BLaER1 treated with 17β-estradiol and CSF1 and Interleukin-3, amounts not matched to agents 10 nM and 100 nM (cell line): ENCODE measurements at regions not wholly inside any gene's neighbourhood (a gene's known extent, or its start where the extent isn't known, plus 50 kb on each side); places are given as distances from the start of the nearest gene placed in this dataset.
"Not testable (repeated sequence)": the region's sequence is repeated elsewhere in the genome, so short reads cannot be mapped to it uniquely, and the experiment has no call there.

ENCODE experiments used
- H3K27ac ChIP-seq, 11 experiments: shearing (Covaris generic); formaldehyde crosslinking; 2 replicates each; pipeline ENCODE4 v1.8.1; 2022
- H3K27me3 ChIP-seq, 11 experiments: shearing (Covaris generic); formaldehyde crosslinking; 2 replicates each; pipeline ENCODE4 v1.8.1; 2022
- H3K36me3 ChIP-seq, 11 experiments: shearing (Covaris generic); formaldehyde crosslinking; 2 replicates each; pipeline ENCODE4 v1.8.1; 2022
- H3K4me1 ChIP-seq, 10 experiments: shearing (Covaris generic); formaldehyde crosslinking; 2 replicates each; pipeline ENCODE4 v1.8.1; 2022
- H3K4me2 ChIP-seq, 11 experiments: shearing (Covaris generic); formaldehyde crosslinking; 2 replicates each; pipeline ENCODE4 v1.8.1; 2022
- H3K4me3 ChIP-seq, 10 experiments: shearing (Covaris generic); formaldehyde crosslinking; 2 replicates each; pipeline ENCODE4 v1.8.1; 2022
- H3K9ac ChIP-seq, 11 experiments: shearing (Covaris generic); formaldehyde crosslinking; 2 replicates each; pipeline ENCODE4 v1.8.1; 2022
- H3K9me3 ChIP-seq, 11 experiments: shearing (Covaris generic); formaldehyde crosslinking; replicated peaks in 1 of 11; 2 replicates each; pipeline ENCODE4 v1.8.1; 2022
- H4K20me1 ChIP-seq, 11 experiments: shearing (Covaris generic); formaldehyde crosslinking; 2 replicates each; pipeline ENCODE4 v1.8.1; 2022
- Cebpa-rat ChIP-seq, 11 experiments: shearing (Covaris generic); IDR thresholded peaks; 2 replicates each; pipeline ENCODE4 v1.8.1; 2022

GRCh38 chr2:18046558-18047212, 168.2 kb downstream of the KCNS3 start:
- Histone ChIP-seq H3K27me3 (no peaks in the 10 kb centered on the region), H3K4me3 (no peak overlapping the region), H3K4me1 (peaks cover 0 to 11% (median 7%) of the 10 kb centered on the region in 10 experiments; a peak in 10 of 20 replicates), H4K20me1 (no peaks in the 10 kb centered on the region), H3K9ac (no peak overlapping the region), H3K27ac (no peak overlapping the region), H3K36me3 (no peaks in the 10 kb centered on the region), H3K4me2 (peak overlapping the region in 5 of 11 experiments; percentile 29 to 52 (median 38); a peak in 9 of 22 replicates), H3K9me3 (peaks cover 0 to 8% (median 0%) of the 10 kb centered on the region in 11 experiments; a peak in 2 of 22 replicates)
- TF ChIP-seq Cebpa-rat (IDR thresholded peaks at IDR 0.05): no peak

- Histone ChIP-seq H3K9ac (no peak overlapping the region), H3K36me3 (no peaks in the 10 kb centered on the region), H3K4me2 (peak overlapping the region in 3 of 11 experiments; percentile 38 to 52 (median 40); a peak in 4 of 22 replicates), H4K20me1 (no peaks in the 10 kb centered on the region), H3K27ac (no peak overlapping the region), H3K27me3 (no peaks in the 10 kb centered on the region), H3K4me3 (no peak overlapping the region), H3K4me1 (peaks cover 0 to 11% (median 7%) of the 10 kb centered on the region in 10 experiments; a peak in 10 of 20 replicates), H3K9me3 (peaks cover 0 to 8% (median 0%) of the 10 kb centered on the region in 11 experiments; a peak in 2 of 22 replicates)
- TF ChIP-seq Cebpa-rat (IDR thresholded peaks at IDR 0.05): no peak
Observed at GRCh38 chr2:18046017-18046416, 167.6 kb downstream of the KCNS3 start.

- H4K20me1 ChIP-seq: no peaks in the 10 kb centered on the region
Observed at GRCh38 chr2:18045230-18045629, 166.8 kb downstream of the KCNS3 start.

GRCh38 chr2:18017381-18017780, 138.9 kb downstream of the KCNS3 start:
- H3K4me3 ChIP-seq, H3K9ac ChIP-seq, H3K36me3 ChIP-seq, H3K27me3 ChIP-seq, H3K4me1 ChIP-seq, H3K27ac ChIP-seq, H3K4me2 ChIP-seq, H4K20me1 ChIP-seq: not testable (repeated sequence)
- H3K9me3 ChIP-seq: peaks cover 22 to 40% (median 29%) of the 10 kb centered on the region in 11 experiments

More at GRCh38 chr2:18045230-18045629, 166.8 kb downstream of the KCNS3 start:
- Histone ChIP-seq H3K36me3 (no peaks in the 10 kb centered on the region), H3K4me1 (peaks cover 4 to 13% (median 9%) of the 10 kb centered on the region in 10 experiments; a peak in 15 of 20 replicates), H3K27ac (no peak overlapping the region), H3K27me3 (no peaks in the 10 kb centered on the region), H3K9me3 (peaks cover 0 to 8% (median 0%) of the 10 kb centered on the region in 11 experiments; a peak in 4 of 22 replicates), H3K4me3 (no peak overlapping the region), H3K4me2 (no peak overlapping the region), H3K9ac (no peak overlapping the region)
- no peak for TF ChIP-seq Cebpa-rat (IDR thresholded peaks at IDR 0.05)

GRCh38 chr2:18009891-18010290, 131.4 kb downstream of the KCNS3 start:
- no peaks in the 10 kb centered on the region for H3K27me3 ChIP-seq
- no peak overlapping the region for H3K4me3 ChIP-seq
- H3K9ac ChIP-seq: no peak overlapping the region
- no peak overlapping the region for H3K27ac ChIP-seq
- H3K4me1 ChIP-seq: no peaks in the 10 kb centered on the region
- H3K36me3 ChIP-seq: no peaks in the 10 kb centered on the region
- peaks cover 0 to 6% (median 0%) of the 10 kb centered on the region in 11 experiments; a peak in 1 of 22 replicates for H3K9me3 ChIP-seq
- TF ChIP-seq Cebpa-rat (IDR thresholded peaks at IDR 0.05): no peak
- no peak overlapping the region for H3K4me2 ChIP-seq
- no peaks in the 10 kb centered on the region for H4K20me1 ChIP-seq

DNA sequence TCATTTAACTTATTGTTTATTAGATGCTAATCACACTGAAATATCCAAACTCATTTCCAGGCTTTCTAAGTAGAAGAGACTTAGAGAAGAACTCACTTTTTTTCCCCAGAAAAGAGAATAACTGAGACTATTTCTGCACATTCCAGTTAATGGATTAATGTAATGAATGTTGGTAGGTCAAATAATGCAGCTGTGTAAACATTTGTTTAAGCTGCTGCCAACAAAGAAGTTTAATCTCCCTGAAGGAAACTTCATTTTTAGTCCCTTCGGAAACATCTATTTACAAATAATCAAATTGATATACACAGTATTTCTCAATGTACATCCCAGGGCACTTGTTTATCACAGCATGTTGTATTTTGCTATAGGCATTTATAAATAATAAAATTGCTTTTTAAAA, 126.9 kb downstream of the KCNS3 start:
- H3K27ac ChIP-seq: no peak overlapping the region
- no peak overlapping the region for H3K9ac ChIP-seq
- peaks cover 17 to 26% (median 19%) of the 10 kb centered on the region in 11 experiments; a peak in 21 of 22 replicates for H3K9me3 ChIP-seq
- no peaks in the 10 kb centered on the region for H3K4me1 ChIP-seq
- no peaks in the 10 kb centered on the region for H4K20me1 ChIP-seq
- no peak overlapping the region for H3K4me3 ChIP-seq
- no peaks in the 10 kb centered on the region for H3K36me3 ChIP-seq
- no peak overlapping the region for H3K4me2 ChIP-seq
- no peak for TF ChIP-seq Cebpa-rat (IDR thresholded peaks at IDR 0.05)
- H3K27me3 ChIP-seq: no peaks in the 10 kb centered on the region

- H3K36me3 ChIP-seq: no peaks in the 10 kb centered on the region
- no peaks in the 10 kb centered on the region for H3K27me3 ChIP-seq
- no peak overlapping the region for H3K9ac ChIP-seq
- TF ChIP-seq Cebpa-rat (IDR thresholded peaks at IDR 0.05): no peak
- H3K4me2 ChIP-seq: no peak overlapping the region
- H3K9me3 ChIP-seq: peaks cover 14 to 33% (median 23%) of the 10 kb centered on the region in 11 experiments; a peak in 21 of 22 replicates
- no peaks in the 10 kb centered on the region for H4K20me1 ChIP-seq
- no peak overlapping the region for H3K27ac ChIP-seq
- H3K4me3 ChIP-seq: no peak overlapping the region
- H3K4me1 ChIP-seq: no peaks in the 10 kb centered on the region
Observed at GRCh38 chr2:18001671-18002070, 123.2 kb downstream of the KCNS3 start.

DNA sequence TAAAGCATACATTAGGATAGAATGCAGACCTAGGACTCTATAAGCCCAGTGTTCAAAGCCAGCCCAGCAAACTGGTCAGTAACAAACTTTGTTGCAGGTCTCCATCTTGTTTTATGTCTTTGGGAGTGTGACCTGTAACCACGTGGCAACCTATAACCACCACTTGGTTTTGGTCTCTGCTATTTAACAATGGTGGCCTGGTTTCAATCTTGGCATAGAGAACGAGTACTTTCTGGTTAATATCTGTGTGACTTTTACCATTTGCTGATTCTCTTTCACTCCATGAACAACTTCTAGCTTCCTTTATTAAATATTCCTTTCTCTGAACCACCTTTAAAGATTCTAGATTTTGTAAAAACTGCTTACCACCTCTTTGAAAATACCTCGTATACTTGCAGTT, 118.5 kb downstream of the KCNS3 start:
- Histone ChIP-seq H3K27me3 (no peaks in the 10 kb centered on the region), H3K4me2 (no peak overlapping the region), H3K9ac (no peak overlapping the region), H3K4me3 (no peak overlapping the region), H4K20me1 (no peaks in the 10 kb centered on the region), H3K4me1 (no peaks in the 10 kb centered on the region), H3K36me3 (no peaks in the 10 kb centered on the region), H3K27ac (no peak overlapping the region), H3K9me3 (peaks cover 29 to 42% (median 35%) of the 10 kb centered on the region in 11 experiments)
- TF ChIP-seq Cebpa-rat (IDR thresholded peaks at IDR 0.05): no peak

DNA sequence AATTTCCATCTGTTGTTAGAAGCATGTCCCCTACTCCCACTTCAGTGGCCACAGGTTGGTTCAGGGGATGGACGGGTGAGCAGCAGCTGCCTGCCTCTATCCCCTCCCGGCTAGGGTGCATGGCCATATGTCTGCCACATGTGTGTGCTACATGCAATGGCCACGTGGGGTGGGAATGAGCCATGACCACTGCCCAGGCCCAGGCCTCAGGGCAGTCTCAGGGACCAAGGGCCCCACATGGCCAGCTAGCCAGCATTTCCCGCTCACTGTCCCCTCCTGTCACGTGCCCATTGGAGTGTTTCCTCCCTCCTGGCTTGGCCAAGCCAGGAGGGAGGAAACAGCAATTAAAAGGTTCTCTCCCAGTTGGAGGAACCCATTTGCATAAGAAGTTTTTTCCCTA, 117.1 kb downstream of the KCNS3 start:
- no peak overlapping the region for H3K4me2 ChIP-seq
- H3K27me3 ChIP-seq: no peaks in the 10 kb centered on the region
- TF ChIP-seq Cebpa-rat (IDR thresholded peaks at IDR 0.05): no peak

More for the DNA sequence above, 117.1 kb downstream of the KCNS3 start:
- H3K4me1 ChIP-seq: no peaks in the 10 kb centered on the region
- no peak overlapping the region for H3K9ac ChIP-seq
- H3K9me3 ChIP-seq: peaks cover 18 to 28% (median 22%) of the 10 kb centered on the region in 11 experiments
- no peak overlapping the region for H3K27ac ChIP-seq
- no peaks in the 10 kb centered on the region for H3K36me3 ChIP-seq
- H4K20me1 ChIP-seq: no peaks in the 10 kb centered on the region
- no peak overlapping the region for H3K4me3 ChIP-seq
